Endodermal cell (in vitro differentiated cells): ENCODE measurements at regions not wholly inside any gene's neighbourhood (a gene's known extent, or its start where the extent isn't known, plus 50 kb on each side); places are given as distances from the start of the nearest gene placed in this dataset.

Experiments
- DNase-seq: peaks from one replicate; pipeline ENCODE4 v3.0.0-alpha.2; 2017
- H3K27ac ChIP-seq: 2 replicates; pipeline ENCODE4 v1.5.1; 2013; ENCODE audit warnings: mild to moderate bottlenecking, low read depth, low read length, moderate library complexity
- H3K27me3 ChIP-seq: 2 replicates; pipeline ENCODE4 v1.6.1; 2013; ENCODE audit warnings: mild to moderate bottlenecking, low read length, moderate library complexity; ENCODE audit not compliant: insufficient read depth, control insufficient read depth, poor library complexity, severe bottlenecking
- H3K36me3 ChIP-seq: 2 replicates; pipeline ENCODE4 v1.7.0; 2013; ENCODE audit warnings: mild to moderate bottlenecking, low read length, moderate library complexity; ENCODE audit not compliant: control insufficient read depth, insufficient read depth
- H3K4me1 ChIP-seq: one replicate; pipeline ENCODE4 v1.7.0; 2013; ENCODE audit warnings: low read length; ENCODE audit not compliant: control insufficient read depth, insufficient read depth
- H3K4me3 ChIP-seq: 2 replicates; pipeline ENCODE4 v1.5.1; 2013; ENCODE audit warnings: mild to moderate bottlenecking, low read length, moderate library complexity
- H3K9ac ChIP-seq: 2 replicates; pipeline ENCODE4 v1.6.1; 2013; ENCODE audit warnings: mild to moderate bottlenecking, low read length, moderate library complexity; ENCODE audit not compliant: poor library complexity, severe bottlenecking; ENCODE audit errors: extremely low read depth
- H3K9me3 ChIP-seq: 2 replicates; pipeline ENCODE4 v1.6.1; 2013; ENCODE audit warnings: mild to moderate bottlenecking, low read length, moderate library complexity; ENCODE audit not compliant: control insufficient read depth
- H3K27ac Mint-ChIP-seq: 2 replicates; pipeline ENCODE4 v1.8.0; 2020; ENCODE audit warnings: mixed read lengths
- H3K27me3 Mint-ChIP-seq: 2 replicates; pipeline ENCODE4 v1.8.0; 2021; ENCODE audit warnings: mild to moderate bottlenecking, mixed read lengths; ENCODE audit not compliant: insufficient read depth
- H3K36me3 Mint-ChIP-seq: 2 replicates; pipeline ENCODE4 v1.8.0; 2020; ENCODE audit warnings: low read depth, mixed read lengths
- H3K4me1 Mint-ChIP-seq: 2 replicates; pipeline ENCODE4 v1.8.0; 2020; ENCODE audit warnings: mixed read lengths
- H3K4me3 Mint-ChIP-seq: 2 replicates; pipeline ENCODE4 v1.8.0; 2020; ENCODE audit warnings: mild to moderate bottlenecking, moderate library complexity, mixed read lengths
- H3K9me3 Mint-ChIP-seq: 2 replicates; pipeline ENCODE4 v1.8.0; 2020; ENCODE audit warnings: mild to moderate bottlenecking, mixed read lengths
- CTCF ChIP-seq: fragments of 200-600 bp; sonication (generic); conservative IDR thresholded peaks from 2 replicates; pipeline ENCODE4 v1.5.0; 2021; ENCODE audit warnings: antibody characterized with exemption, mild to moderate bottlenecking
- WGBS, 2 experiments: methylation state at CpG; one replicate each; pipeline versions ENCODE4 v1.1.5 to v1.1.7; 2013; ENCODE audit warnings: missing lambda C conversion rate in 2 of 2, mixed read lengths in 1 of 2; ENCODE audit not compliant: insufficient coverage in 1 of 2, insufficient read length in 1 of 2; 5-methylcytosine and 5-hydroxymethylcytosine counted together

GRCh38 chr6:112439010-112439409, 91.9 kb downstream of the RFPL4B start:
- no peaks in the 10 kb centered on the region for H3K36me3 ChIP-seq
- Mint-ChIP-seq H3K4me3 (no peak overlapping the region), H3K4me1 (no peaks in the 10 kb centered on the region), H3K27me3 (peaks cover 3% of the 10 kb centered on the region), H3K27ac (no peak overlapping the region), H3K9me3 (no peaks in the 10 kb centered on the region), H3K36me3 (no peaks in the 10 kb centered on the region)
- no peak overlapping the region for H3K4me3 ChIP-seq
- WGBS, 2 experiments = 91 to 100% methylated on average over 1 to 5 of the region's 5 CpGs
- no peak for DNase-seq
- no peaks in the 10 kb centered on the region for H3K4me1 ChIP-seq
- TF ChIP-seq CTCF = no peak
- no peak overlapping the region for H3K9ac ChIP-seq
- H3K27me3 ChIP-seq = no peaks in the 10 kb centered on the region
- H3K27ac ChIP-seq = no peak overlapping the region
- H3K9me3 ChIP-seq = no peaks in the 10 kb centered on the region

- WGBS, 2 experiments = 100% methylated on average over 1 of the region's 1 CpG; no CpG with 5 or more reads in 1 of the 2 experiments
- no peak overlapping the region for H3K9ac ChIP-seq
- Mint-ChIP-seq H3K4me3 (no peak overlapping the region), H3K36me3 (no peaks in the 10 kb centered on the region), H3K4me1 (no peaks in the 10 kb centered on the region), H3K27me3 (peaks cover 3% of the 10 kb centered on the region), H3K27ac (no peak overlapping the region), H3K9me3 (no peaks in the 10 kb centered on the region)
- no peaks in the 10 kb centered on the region for H3K9me3 ChIP-seq
- no peaks in the 10 kb centered on the region for H3K4me1 ChIP-seq
- H3K27me3 ChIP-seq = no peaks in the 10 kb centered on the region
- no peak overlapping the region for H3K27ac ChIP-seq
- DNase-seq = no peak
- no peak overlapping the region for H3K4me3 ChIP-seq
- H3K36me3 ChIP-seq = no peaks in the 10 kb centered on the region
- no peak for TF ChIP-seq CTCF
Measured at GRCh38 chr6:112439432-112439831, 92.3 kb downstream of the RFPL4B start.

- no peak for TF ChIP-seq CTCF
- no peaks in the 10 kb centered on the region for H3K4me1 ChIP-seq
- no peak overlapping the region for H3K27ac ChIP-seq
- H3K9ac ChIP-seq = no peak overlapping the region
- no peaks in the 10 kb centered on the region for H3K4me1 Mint-ChIP-seq
- no peak overlapping the region for H3K27ac Mint-ChIP-seq
- no peak overlapping the region for H3K4me3 Mint-ChIP-seq
- no peaks in the 10 kb centered on the region for H3K27me3 ChIP-seq
- H3K36me3 ChIP-seq = no peaks in the 10 kb centered on the region
- no peak overlapping the region for H3K4me3 ChIP-seq
- no peaks in the 10 kb centered on the region for H3K9me3 Mint-ChIP-seq
- H3K36me3 Mint-ChIP-seq = no peaks in the 10 kb centered on the region
- H3K27me3 Mint-ChIP-seq = peaks cover 3% of the 10 kb centered on the region
- WGBS, 2 experiments = 100% methylated on average over 1 of the region's 1 CpG; no CpG with 5 or more reads in 1 of the 2 experiments
- no peak for DNase-seq
- H3K9me3 ChIP-seq = no peaks in the 10 kb centered on the region
Measured at GRCh38 chr6:112441607-112442006, 94.5 kb downstream of the RFPL4B start.
